ENCODE measurements at regions not wholly inside any gene's neighbourhood (a gene's known extent, or its start where the extent isn't known, plus 50 kb on each side); places are given as distances from the start of the nearest gene placed in this dataset.

GRCh38 chr6:137758661-137759060, 108.4 kb upstream of the TNFAIP3 start:
- TF ChIP-seq CTCF (IDR thresholded peaks at IDR 0.05), result no peak
- no peak for DNase-seq (ENCODE audit: low spot score)
- H3K27ac ChIP-seq, result no peak overlapping the region
- no peak overlapping the region for H3K4me3 ChIP-seq

DNA sequence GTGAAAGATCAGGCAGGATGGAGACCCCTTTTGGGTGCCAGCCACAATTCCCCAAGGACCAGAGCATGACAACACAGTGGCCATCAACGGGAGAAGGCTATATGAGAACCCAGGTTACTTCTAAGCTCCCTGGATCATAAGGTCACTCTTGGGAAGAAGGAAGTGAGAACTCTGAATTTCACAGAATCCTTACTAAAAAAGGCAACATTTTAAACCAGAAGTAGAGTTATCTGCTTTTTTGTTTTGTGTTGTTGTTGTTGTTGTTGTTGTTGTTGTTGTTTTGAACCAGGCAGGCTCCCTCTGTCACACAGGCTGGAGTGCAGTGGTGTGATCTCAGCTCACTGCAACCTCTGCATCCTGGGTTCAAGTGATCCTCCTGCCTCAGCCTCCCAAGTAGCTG, 107.4 kb upstream of the TNFAIP3 start:
- no peak for DNase-seq (ENCODE audit: low spot score)
- Histone ChIP-seq H3K27ac (no peak overlapping the region), H3K4me3 (no peak overlapping the region)
- no peak for TF ChIP-seq CTCF (IDR thresholded peaks at IDR 0.05)

GRCh38 chr6:137761072-137761471, 106.0 kb upstream of the TNFAIP3 start:
- Histone ChIP-seq H3K4me3 (no peak overlapping the region), H3K27ac (no peak overlapping the region)
- no peak for DNase-seq (ENCODE audit: low spot score)
- TF ChIP-seq CTCF (IDR thresholded peaks at IDR 0.05), result no peak

DNA sequence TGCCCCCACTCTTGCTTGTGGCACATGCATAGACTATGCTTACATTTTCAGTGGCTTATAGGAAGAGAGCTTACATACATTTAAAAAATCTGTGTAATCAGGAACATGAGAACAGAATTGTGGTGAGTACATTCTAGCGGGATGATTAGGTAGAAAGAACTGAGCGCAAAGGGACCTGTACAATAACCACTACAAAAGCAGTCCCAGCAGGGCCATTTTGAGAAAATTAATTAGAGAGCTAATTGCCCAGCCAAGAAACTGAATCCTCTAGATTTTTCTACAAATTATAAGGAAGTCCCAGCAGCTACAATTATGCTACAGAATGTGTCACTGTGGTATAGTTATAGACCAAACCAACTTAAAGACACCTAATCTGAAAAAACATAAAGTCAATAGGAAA, 105.6 kb upstream of the TNFAIP3 start:
- no peak overlapping the region for H3K4me3 ChIP-seq
- no peak for DNase-seq (ENCODE audit: low spot score)
- TF ChIP-seq CTCF (IDR thresholded peaks at IDR 0.05), result no peak
- H3K27ac ChIP-seq, result no peak overlapping the region

DNA sequence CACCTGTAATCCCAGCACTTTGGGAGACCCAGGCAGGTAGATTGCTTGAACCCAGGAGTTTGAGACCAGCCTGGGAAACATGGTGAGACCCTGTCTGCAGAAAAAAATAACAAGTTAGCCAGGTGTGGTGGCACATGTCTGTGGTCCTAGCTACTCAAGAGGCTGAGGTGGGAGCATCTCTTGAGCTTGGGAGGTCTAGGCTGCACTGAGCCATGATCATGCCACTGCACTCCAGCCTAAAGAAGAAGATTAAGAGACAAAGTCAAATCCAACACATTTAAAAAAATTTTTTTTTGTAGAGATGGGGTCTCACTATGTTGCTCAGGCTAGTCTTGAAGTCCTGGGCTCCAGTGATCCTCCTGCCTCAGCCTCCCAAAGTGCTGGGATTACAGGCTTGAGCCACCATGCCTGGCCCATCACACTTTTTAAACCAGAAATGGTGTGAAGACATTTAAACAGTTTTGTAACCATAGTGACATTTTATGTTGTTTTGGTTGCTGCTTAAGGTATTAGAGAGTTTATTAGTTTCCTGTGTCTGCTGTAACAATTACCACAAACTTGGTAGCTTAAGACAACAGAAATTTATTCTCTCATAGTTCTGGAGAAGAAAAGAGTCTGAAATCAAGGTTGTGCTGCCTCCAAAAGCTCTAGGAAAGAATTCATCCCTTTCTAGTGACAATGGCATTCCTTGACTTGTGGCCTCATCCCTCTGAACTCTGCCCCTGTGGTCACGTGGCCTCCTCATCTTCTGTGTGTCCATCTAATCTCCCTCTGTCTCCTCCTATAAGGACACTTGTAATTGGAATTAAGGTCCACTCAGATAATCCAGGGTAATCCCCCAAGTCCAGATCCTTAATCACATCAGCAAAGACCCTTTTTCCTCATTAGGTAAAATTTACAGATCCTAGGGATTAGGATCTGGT, 104.6 kb upstream of the TNFAIP3 start:
- TF ChIP-seq CTCF (IDR thresholded peaks at IDR 0.05), result no peak
- no peak overlapping the region for H3K27ac ChIP-seq
- H3K4me3 ChIP-seq, result no peak overlapping the region
- DNase-seq (ENCODE audit: low spot score), result no peak

DNA sequence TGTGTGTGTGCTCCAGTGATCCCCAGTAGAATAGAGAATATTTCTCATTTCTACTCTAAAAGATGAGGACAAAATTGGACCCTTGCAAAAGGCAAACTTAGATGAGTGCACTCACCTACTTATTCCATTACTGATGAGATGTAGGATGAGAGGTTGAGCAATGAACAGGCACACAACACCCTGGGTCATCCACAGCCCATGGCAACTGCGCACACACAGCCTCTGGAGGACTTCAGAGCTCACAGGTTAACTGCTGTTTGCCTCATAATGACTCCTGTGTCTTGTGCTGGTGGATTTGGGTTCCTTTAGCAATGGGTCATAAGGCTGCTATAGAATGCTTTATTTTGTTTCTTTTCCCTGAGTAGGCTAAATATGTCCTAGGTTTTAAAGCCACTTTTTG, 103.6 kb upstream of the TNFAIP3 start:
- no peak for TF ChIP-seq CTCF (IDR thresholded peaks at IDR 0.05)
- H3K27ac ChIP-seq, result no peak overlapping the region
- H3K4me3 ChIP-seq, result no peak overlapping the region
- no peak for DNase-seq (ENCODE audit: low spot score)

- Histone ChIP-seq H3K4me3 (no peak overlapping the region), H3K27ac (no peak overlapping the region)
- no peak for DNase-seq (ENCODE audit: low spot score)
- no peak for TF ChIP-seq CTCF (IDR thresholded peaks at IDR 0.05)
Observed at GRCh38 chr6:137763886-137764285, 103.2 kb upstream of the TNFAIP3 start.
